Cardiac muscle cell (in vitro differentiated cells and primary cell): ENCODE measurements at regions not wholly inside any gene's neighbourhood (a gene's known extent, or its start where the extent isn't known, plus 50 kb on each side); places are given as distances from the start of the nearest gene placed in this dataset.

ENCODE experiments used
- DNase-seq, 2 donors: peaks; one replicate each; pipeline versions ENCODE4 v3.0.0 to v3.0.0-alpha.2; 2010 to 2017; ENCODE audit warnings: low read depth in 1 of 2, low spot score in 1 of 2
- H3K27ac ChIP-seq: fragments of 200-600 bp; sonication (generic); 2 replicates; pipeline ENCODE4 v1.5.1; 2016
- H3K27me3 ChIP-seq: fragments of 200-600 bp; sonication (generic); 2 replicates; pipeline ENCODE4 v1.6.0; 2016; ENCODE audit warnings: control low read depth
- H3K36me3 ChIP-seq: fragments of 200-600 bp; sonication (generic); 2 replicates; pipeline ENCODE4 v1.5.1; 2016; ENCODE audit warnings: control low read depth
- H3K4me1 ChIP-seq: fragments of 200-600 bp; sonication (generic); 2 replicates; pipeline ENCODE4 v1.8.1; 2017; ENCODE audit warnings: low read depth, mild to moderate bottlenecking, mixed run types
- H3K4me3 ChIP-seq: fragments of 200-600 bp; sonication (generic); 2 replicates; pipeline ENCODE4 v1.5.1; 2016; ENCODE audit warnings: mild to moderate bottlenecking
- H3K9me3 ChIP-seq: fragments of 200-600 bp; sonication (generic); 2 replicates; pipeline ENCODE4 v1.5.1; 2017; ENCODE audit warnings: low read depth, mild to moderate bottlenecking, control low read depth
- TF ChIP-seq, protein P1 (sequence below): IDR thresholded peaks from 2 replicates; pipeline ENCODE4 v1.5.1; 2012; ENCODE audit warnings: low read depth, mild to moderate bottlenecking, low read length

DNA sequence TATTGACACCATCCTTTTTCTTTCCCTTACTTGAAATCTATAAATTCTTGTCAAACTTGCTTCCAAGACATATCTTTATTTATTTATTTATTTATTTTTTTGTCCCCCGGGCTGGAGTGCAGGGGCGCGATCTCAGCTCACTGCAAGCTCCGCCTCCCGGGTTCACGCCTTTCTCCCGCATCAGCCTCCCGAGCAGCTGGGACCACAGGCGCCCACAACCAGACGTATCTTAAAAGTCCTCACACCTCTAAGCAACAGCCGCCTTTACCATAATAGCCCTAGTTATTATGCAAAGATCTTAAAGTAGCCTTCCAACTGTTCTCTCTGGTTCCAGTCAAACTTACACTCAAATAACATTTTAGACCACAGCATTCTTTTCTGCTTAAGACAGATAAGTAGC, 657.0 kb upstream of the B3GAT1 start:
- Histone ChIP-seq H3K4me3 (no peak overlapping the region), H3K27ac (no peak overlapping the region), H3K4me1 (no peaks in the 10 kb centered on the region), H3K27me3 (no peaks in the 10 kb centered on the region), H3K36me3 (no peaks in the 10 kb centered on the region), H3K9me3 (no peaks in the 10 kb centered on the region)
- TF ChIP-seq, protein P1, sequence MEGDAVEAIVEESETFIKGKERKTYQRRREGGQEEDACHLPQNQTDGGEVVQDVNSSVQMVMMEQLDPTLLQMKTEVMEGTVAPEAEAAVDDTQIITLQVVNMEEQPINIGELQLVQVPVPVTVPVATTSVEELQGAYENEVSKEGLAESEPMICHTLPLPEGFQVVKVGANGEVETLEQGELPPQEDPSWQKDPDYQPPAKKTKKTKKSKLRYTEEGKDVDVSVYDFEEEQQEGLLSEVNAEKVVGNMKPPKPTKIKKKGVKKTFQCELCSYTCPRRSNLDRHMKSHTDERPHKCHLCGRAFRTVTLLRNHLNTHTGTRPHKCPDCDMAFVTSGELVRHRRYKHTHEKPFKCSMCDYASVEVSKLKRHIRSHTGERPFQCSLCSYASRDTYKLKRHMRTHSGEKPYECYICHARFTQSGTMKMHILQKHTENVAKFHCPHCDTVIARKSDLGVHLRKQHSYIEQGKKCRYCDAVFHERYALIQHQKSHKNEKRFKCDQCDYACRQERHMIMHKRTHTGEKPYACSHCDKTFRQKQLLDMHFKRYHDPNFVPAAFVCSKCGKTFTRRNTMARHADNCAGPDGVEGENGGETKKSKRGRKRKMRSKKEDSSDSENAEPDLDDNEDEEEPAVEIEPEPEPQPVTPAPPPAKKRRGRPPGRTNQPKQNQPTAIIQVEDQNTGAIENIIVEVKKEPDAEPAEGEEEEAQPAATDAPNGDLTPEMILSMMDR: no peak
- no peak for DNase-seq

DNA sequence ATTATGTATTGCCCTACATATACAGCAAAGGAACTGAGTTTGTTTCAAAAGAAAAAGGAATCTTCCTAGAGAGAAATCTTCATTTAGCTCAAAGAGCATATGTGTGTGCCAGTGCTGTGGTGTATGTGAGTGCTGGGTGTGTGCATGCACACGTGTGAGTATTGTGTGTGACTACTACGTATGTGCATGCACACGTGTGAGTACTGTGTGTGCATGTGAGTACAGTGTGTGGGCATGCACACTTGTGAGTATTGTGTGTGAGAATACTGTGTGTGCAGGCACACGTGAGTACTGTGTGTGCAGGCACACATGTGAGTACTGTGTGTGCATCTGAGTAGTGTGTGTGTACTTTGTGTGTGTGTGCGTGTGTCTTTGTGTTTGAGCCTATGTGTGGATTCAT, 651.0 kb upstream of the B3GAT1 start:
- Histone ChIP-seq H3K4me1 (no peaks in the 10 kb centered on the region), H3K4me3 (no peak overlapping the region), H3K9me3 (no peaks in the 10 kb centered on the region), H3K27ac (no peak overlapping the region), H3K27me3 (no peaks in the 10 kb centered on the region), H3K36me3 (no peaks in the 10 kb centered on the region)
- TF ChIP-seq, protein P1: no peak
- DNase-seq: no peak

DNA sequence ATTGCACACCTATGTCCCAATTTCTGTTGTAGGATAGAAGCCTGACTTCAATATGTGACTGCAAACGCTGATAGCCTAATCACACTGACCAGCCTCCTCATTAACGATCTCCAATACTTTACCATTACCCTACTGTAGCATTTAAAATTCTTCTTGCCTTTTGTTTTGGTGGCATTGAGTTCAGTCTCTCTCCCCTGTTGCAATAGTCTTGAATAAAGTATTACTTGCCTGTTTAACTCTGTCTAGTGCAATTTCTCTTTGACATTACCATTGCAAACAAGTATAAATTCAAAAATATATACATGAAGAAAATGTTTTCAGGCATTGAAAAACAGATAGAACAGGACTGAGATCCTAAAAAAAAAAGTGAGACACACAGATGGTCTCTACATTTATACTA, 649.1 kb upstream of the B3GAT1 start:
- H3K4me3 ChIP-seq: no peak overlapping the region
- no peak for DNase-seq

DNA sequence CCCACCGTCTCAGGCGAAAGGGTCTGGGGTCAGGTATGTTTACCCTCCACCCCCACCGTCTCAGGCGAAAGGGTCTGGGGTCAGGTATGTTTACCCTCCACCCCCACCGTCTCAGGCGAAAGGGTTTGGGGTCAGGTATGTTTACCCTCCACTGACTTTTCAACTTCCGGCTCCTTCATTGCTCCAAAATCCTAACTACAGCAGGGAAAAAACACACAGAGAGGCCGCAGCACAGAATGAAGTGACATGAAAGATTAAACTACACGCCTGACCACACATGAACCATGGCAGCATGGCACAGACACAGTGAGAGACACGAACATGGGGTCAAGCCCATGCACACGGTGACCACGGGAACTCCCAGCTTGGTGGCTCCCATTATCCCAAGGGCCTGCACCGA, 634.9 kb upstream of the B3GAT1 start:
- Histone ChIP-seq H3K4me3 (no peak overlapping the region), H3K36me3 (no peaks in the 10 kb centered on the region), H3K9me3 (no peaks in the 10 kb centered on the region), H3K27me3 (no peaks in the 10 kb centered on the region), H3K27ac (no peak overlapping the region), H3K4me1 (no peaks in the 10 kb centered on the region)
- no peak for DNase-seq
- TF ChIP-seq, protein P1: no peak

More for the DNA sequence above, 649.1 kb upstream of the B3GAT1 start:
- TF ChIP-seq, protein P1: no peak
- Histone ChIP-seq H3K9me3 (no peaks in the 10 kb centered on the region), H3K36me3 (no peaks in the 10 kb centered on the region), H3K27ac (no peak overlapping the region), H3K27me3 (no peaks in the 10 kb centered on the region), H3K4me1 (no peaks in the 10 kb centered on the region)

DNA sequence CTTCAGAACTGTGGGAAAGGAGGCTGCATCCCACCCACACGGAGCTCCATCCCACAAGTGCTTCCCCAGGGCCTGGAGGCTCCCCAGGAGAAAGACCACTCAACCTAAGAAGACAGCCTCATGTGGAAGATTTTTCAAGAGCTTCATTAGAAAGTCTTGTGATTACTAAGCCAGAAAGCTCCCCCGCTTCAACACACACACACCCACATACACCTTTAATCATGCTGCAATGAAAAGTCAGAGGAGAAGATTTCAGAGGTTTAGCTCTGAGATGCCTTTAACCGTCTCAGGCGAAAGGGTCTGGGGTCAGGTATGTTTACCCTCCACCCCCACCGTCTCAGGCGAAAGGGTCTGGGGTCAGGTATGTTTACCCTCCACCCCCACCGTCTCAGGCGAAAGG, 634.5 kb upstream of the B3GAT1 start:
- no peaks in the 10 kb centered on the region for H3K4me1 ChIP-seq
- no peaks in the 10 kb centered on the region for H3K36me3 ChIP-seq
- no peaks in the 10 kb centered on the region for H3K9me3 ChIP-seq
- H3K4me3 ChIP-seq: no peak overlapping the region
- H3K27me3 ChIP-seq: no peaks in the 10 kb centered on the region
- DNase-seq: no peak
- TF ChIP-seq, protein P1: no peak
- no peak overlapping the region for H3K27ac ChIP-seq

DNA sequence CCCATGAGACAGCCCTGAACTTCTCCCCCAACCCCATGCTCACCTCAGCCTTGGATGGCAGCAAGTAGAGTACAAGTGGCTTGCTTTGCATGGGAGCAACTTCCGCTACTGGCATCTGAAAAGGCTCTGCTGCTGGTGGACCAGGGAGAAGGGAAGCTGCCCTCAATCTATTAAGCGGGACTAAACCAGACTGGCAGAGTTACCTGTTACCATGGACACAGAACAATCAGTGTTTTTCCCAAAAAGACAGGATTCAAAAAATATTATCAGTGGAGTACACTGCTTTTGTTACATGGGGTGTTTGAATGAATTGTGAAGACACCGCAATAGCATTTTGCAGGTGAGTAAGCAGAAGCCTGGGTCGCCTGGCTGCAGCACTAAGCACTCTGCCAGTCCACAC, 631.4 kb upstream of the B3GAT1 start:
- Histone ChIP-seq H3K4me1 (no peaks in the 10 kb centered on the region), H3K36me3 (no peaks in the 10 kb centered on the region), H3K9me3 (no peaks in the 10 kb centered on the region), H3K27ac (no peak overlapping the region), H3K4me3 (no peak overlapping the region), H3K27me3 (no peaks in the 10 kb centered on the region)
- DNase-seq: no peak
- TF ChIP-seq, protein P1: no peak
